WERI-Rb-1 (cell line): ENCODE measurements at regions not wholly inside any gene's neighbourhood (a gene's known extent, or its start where the extent isn't known, plus 50 kb on each side); places are given as distances from the start of the nearest gene placed in this dataset.

Experiments
- DNase-seq: peaks from one replicate; pipeline ENCODE4 v3.0.0-alpha.2; 2020
- H3K27ac ChIP-seq: fragments of 250-450 bp; sonication (Bioruptor Pico); 2 replicates; pipeline ENCODE4 v1.5.1; 2020; ENCODE audit warnings: mild to moderate bottlenecking, moderate library complexity
- H3K27me3 ChIP-seq: fragments of 250-450 bp; sonication (Bioruptor Pico); 2 replicates; pipeline ENCODE4 v1.5.1; 2021; ENCODE audit warnings: mild to moderate bottlenecking, low read depth, moderate library complexity; ENCODE audit not compliant: insufficient read depth, severe bottlenecking
- H3K36me3 ChIP-seq: fragments of 250-450 bp; sonication (Bioruptor Pico); 2 replicates; pipeline ENCODE4 v1.5.1; 2020; ENCODE audit warnings: mild to moderate bottlenecking, moderate library complexity
- H3K4me3 ChIP-seq: 2 replicates; pipeline ENCODE4 v1.5.1; 2011; ENCODE audit warnings: low read depth, mild to moderate bottlenecking, control low read depth, low read length
- H3K9me3 ChIP-seq: fragments of 250-450 bp; sonication (Bioruptor Pico); 2 replicates; pipeline ENCODE4 v1.5.1; 2021; ENCODE audit warnings: mild to moderate bottlenecking, moderate library complexity; ENCODE audit not compliant: severe bottlenecking
- CTCF ChIP-seq: IDR thresholded peaks from 2 replicates; pipeline ENCODE4 v1.5.1; 2011; ENCODE audit warnings: low read depth, mild to moderate bottlenecking, control low read depth, inconsistent platforms, low read length

GRCh38 chr5:30103052-30103451 is 1090.4 kb upstream of the CDH6 start:
- Histone ChIP-seq H3K27ac (no peak overlapping the region), H3K27me3 (no peaks in the 10 kb centered on the region), H3K4me3 (no peak overlapping the region), H3K9me3 (no peaks in the 10 kb centered on the region), H3K36me3 (no peaks in the 10 kb centered on the region)
- TF ChIP-seq CTCF: no peak
- DNase-seq: no peak

- Histone ChIP-seq H3K27ac (no peak overlapping the region), H3K27me3 (no peaks in the 10 kb centered on the region), H3K4me3 (no peak overlapping the region), H3K36me3 (no peaks in the 10 kb centered on the region), H3K9me3 (no peaks in the 10 kb centered on the region)
- TF ChIP-seq CTCF: no peak
- DNase-seq: no peak
Observed at GRCh38 chr5:30102185-30102584, 1091.3 kb upstream of the CDH6 start.

- no peak overlapping the region for H3K27ac ChIP-seq
- DNase-seq: no peak
- H3K4me3 ChIP-seq: no peak overlapping the region
- no peaks in the 10 kb centered on the region for H3K36me3 ChIP-seq
- no peaks in the 10 kb centered on the region for H3K27me3 ChIP-seq
- TF ChIP-seq CTCF: no peak
- no peaks in the 10 kb centered on the region for H3K9me3 ChIP-seq
Observed at GRCh38 chr5:30100929-30101328, 1092.6 kb upstream of the CDH6 start.

- no peaks in the 10 kb centered on the region for H3K36me3 ChIP-seq
- no peak overlapping the region for H3K4me3 ChIP-seq
- TF ChIP-seq CTCF: no peak
- H3K27ac ChIP-seq: no peak overlapping the region
- no peaks in the 10 kb centered on the region for H3K9me3 ChIP-seq
- no peaks in the 10 kb centered on the region for H3K27me3 ChIP-seq
- DNase-seq: no peak
Observed at GRCh38 chr5:30100148-30100713, 1093.3 kb upstream of the CDH6 start.

GRCh38 chr5:30099634-30100033 is 1093.9 kb upstream of the CDH6 start:
- no peak overlapping the region for H3K4me3 ChIP-seq
- no peaks in the 10 kb centered on the region for H3K36me3 ChIP-seq
- H3K27me3 ChIP-seq: no peaks in the 10 kb centered on the region
- H3K9me3 ChIP-seq: no peaks in the 10 kb centered on the region
- TF ChIP-seq CTCF: no peak
- no peak overlapping the region for H3K27ac ChIP-seq
- no peak for DNase-seq

GRCh38 chr5:30098940-30099339 is 1094.5 kb upstream of the CDH6 start:
- no peak for TF ChIP-seq CTCF
- H3K27me3 ChIP-seq: no peaks in the 10 kb centered on the region
- no peak for DNase-seq
- H3K27ac ChIP-seq: no peak overlapping the region
- no peaks in the 10 kb centered on the region for H3K36me3 ChIP-seq
- no peaks in the 10 kb centered on the region for H3K9me3 ChIP-seq
- no peak overlapping the region for H3K4me3 ChIP-seq
